ENCODE measurements at regions not wholly inside any gene's neighbourhood (a gene's known extent, or its start where the extent isn't known, plus 50 kb on each side); places are given as distances from the start of the nearest gene placed in this dataset.

DNA sequence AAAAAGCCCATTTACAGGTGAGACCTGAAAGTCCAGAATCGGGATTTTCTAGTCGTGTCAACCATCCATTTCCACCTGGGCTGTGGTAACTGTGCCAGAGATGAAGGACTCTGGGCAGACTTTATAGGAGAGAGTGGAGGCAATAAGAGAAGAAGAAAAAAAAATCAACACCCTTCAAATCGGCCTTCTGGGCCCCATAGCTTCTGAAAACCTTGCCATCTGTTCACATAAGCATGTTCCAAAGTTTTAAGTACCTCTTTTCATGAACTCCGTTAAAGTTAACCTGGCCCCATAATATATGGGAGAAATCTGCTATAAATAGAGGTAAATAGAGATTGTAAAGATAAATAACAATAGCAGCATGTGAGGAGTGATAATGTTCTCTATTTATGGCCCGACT lies 470.5 kb downstream of the MIAT start:
- no peak for TF ChIP-seq EZH2 (IDR thresholded peaks at IDR 0.05; ENCODE audit: low read depth, low read length, severe bottlenecking)
- TF ChIP-seq, protein P1, sequence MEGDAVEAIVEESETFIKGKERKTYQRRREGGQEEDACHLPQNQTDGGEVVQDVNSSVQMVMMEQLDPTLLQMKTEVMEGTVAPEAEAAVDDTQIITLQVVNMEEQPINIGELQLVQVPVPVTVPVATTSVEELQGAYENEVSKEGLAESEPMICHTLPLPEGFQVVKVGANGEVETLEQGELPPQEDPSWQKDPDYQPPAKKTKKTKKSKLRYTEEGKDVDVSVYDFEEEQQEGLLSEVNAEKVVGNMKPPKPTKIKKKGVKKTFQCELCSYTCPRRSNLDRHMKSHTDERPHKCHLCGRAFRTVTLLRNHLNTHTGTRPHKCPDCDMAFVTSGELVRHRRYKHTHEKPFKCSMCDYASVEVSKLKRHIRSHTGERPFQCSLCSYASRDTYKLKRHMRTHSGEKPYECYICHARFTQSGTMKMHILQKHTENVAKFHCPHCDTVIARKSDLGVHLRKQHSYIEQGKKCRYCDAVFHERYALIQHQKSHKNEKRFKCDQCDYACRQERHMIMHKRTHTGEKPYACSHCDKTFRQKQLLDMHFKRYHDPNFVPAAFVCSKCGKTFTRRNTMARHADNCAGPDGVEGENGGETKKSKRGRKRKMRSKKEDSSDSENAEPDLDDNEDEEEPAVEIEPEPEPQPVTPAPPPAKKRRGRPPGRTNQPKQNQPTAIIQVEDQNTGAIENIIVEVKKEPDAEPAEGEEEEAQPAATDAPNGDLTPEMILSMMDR (IDR thresholded peaks at IDR 0.05; ENCODE audit: control extremely low read depth in 1 of 3, insufficient read depth in 1 of 3, low read depth in 1 of 3, low read length in 3 of 3), result no peak

Data from H1 (cell line).